ENCODE measurements at regions not wholly inside any gene's neighbourhood (a gene's known extent, or its start where the extent isn't known, plus 50 kb on each side); places are given as distances from the start of the nearest gene placed in this dataset.

- TF ChIP-seq EZH2 (IDR thresholded peaks at IDR 0.05; ENCODE audit: low read length, missing control alignments) (no peak), CTCF (conservative IDR thresholded peaks at IDR 0.05 in 1 of 2, IDR thresholded peaks at IDR 0.05 in 1 of 2; ENCODE audit: low read depth in 1 of 2, low read length in 2 of 2) (no peak)
These were observed 256.1 kb upstream of the TLE3 start for GRCh38 chr15:70353606-70354345.
